SHP77 (cell line): ENCODE measurements at regions not wholly inside any gene's neighbourhood (a gene's known extent, or its start where the extent isn't known, plus 50 kb on each side); places are given as distances from the start of the nearest gene placed in this dataset.

Experiments
- DNase-seq, 2 experiments: peaks; one replicate each; lab custom pipeline; 2025; lab: John Stamatoyannopoulos, UW

GRCh38 chr15:39183164-39183881, 397.6 kb upstream of the THBS1 start:
- DNase-seq: no peak

GRCh38 chr15:39184701-39185390, 396.0 kb upstream of the THBS1 start:
- DNase-seq: no peak

- DNase-seq: no peak
Measured at GRCh38 chr15:39188314-39188713, 392.6 kb upstream of the THBS1 start.

GRCh38 chr15:39188930-39189329, 391.9 kb upstream of the THBS1 start:
- DNase-seq: no peak

- no peak for DNase-seq
Measured at GRCh38 chr15:39191871-39192291, 389.0 kb upstream of the THBS1 start.

GRCh38 chr15:39192351-39192750, 388.5 kb upstream of the THBS1 start:
- no peak for DNase-seq

GRCh38 chr15:39192979-39193560, 387.8 kb upstream of the THBS1 start:
- DNase-seq: no peak

- DNase-seq: no peak
Measured at GRCh38 chr15:39193611-39194010, 387.3 kb upstream of the THBS1 start.

- DNase-seq: no peak
Measured at GRCh38 chr15:39194106-39194830, 386.6 kb upstream of the THBS1 start.

GRCh38 chr15:39195961-39196486, 384.9 kb upstream of the THBS1 start:
- no peak for DNase-seq

- DNase-seq: no peak
Measured at GRCh38 chr15:39198044-39199000, 382.6 kb upstream of the THBS1 start.

- no peak for DNase-seq
Measured at GRCh38 chr15:39199076-39199475, 381.8 kb upstream of the THBS1 start.

GRCh38 chr15:39200586-39200985, 380.3 kb upstream of the THBS1 start:
- no peak for DNase-seq

GRCh38 chr15:39202641-39203040, 378.2 kb upstream of the THBS1 start:
- DNase-seq: no peak

GRCh38 chr15:39204031-39204430, 376.8 kb upstream of the THBS1 start:
- DNase-seq: no peak

GRCh38 chr15:39205081-39205480, 375.8 kb upstream of the THBS1 start:
- DNase-seq: no peak

- no peak for DNase-seq
Measured at GRCh38 chr15:39205506-39206371, 375.1 kb upstream of the THBS1 start.

- DNase-seq: no peak
Measured at GRCh38 chr15:39207532-39208115, 373.3 kb upstream of the THBS1 start.

GRCh38 chr15:39208187-39208586, 372.7 kb upstream of the THBS1 start:
- no peak for DNase-seq
